ENCODE measurements at regions not wholly inside any gene's neighbourhood (a gene's known extent, or its start where the extent isn't known, plus 50 kb on each side); places are given as distances from the start of the nearest gene placed in this dataset.

- Histone ChIP-seq H3F3A (ENCODE audit: insufficient read depth) (no peaks in the 10 kb centered on the region), H3K79me2 (ENCODE audit: insufficient read depth, low read length) (no peaks in the 10 kb centered on the region), H3K27me3 (ENCODE audit: low read length) (no peaks in the 10 kb centered on the region), H2AFZ (ENCODE audit: low read depth, low read length, severe bottlenecking) (no peak overlapping the region), H3K36me3 (ENCODE audit: low read length) (no peaks in the 10 kb centered on the region), H3K4me3 (ENCODE audit: insufficient read depth, low read length, poor library complexity, severe bottlenecking) (no peak overlapping the region), H4K20me1 (ENCODE audit: low read depth, low read length) (no peaks in the 10 kb centered on the region), H3K9me3 (ENCODE audit: insufficient read depth, low read length) (no peaks in the 10 kb centered on the region), H3K27ac (ENCODE audit: low read depth, low read length) (no peak overlapping the region), H3K9ac (ENCODE audit: low read length) (no peak overlapping the region), H3K4me2 (ENCODE audit: low read depth, low read length, poor library complexity, severe bottlenecking) (no peak overlapping the region), H3K9me2 (replicated peaks; ENCODE audit: insufficient read depth, low read length) (no peaks in the 10 kb centered on the region)
- TF ChIP-seq EZH2phosphoT487 (conservative IDR thresholded peaks at IDR 0.05; ENCODE audit: low read length) (no peak), CTCF (IDR thresholded peaks at IDR 0.05; ENCODE audit: insufficient read depth, low read length, poor library complexity, severe bottlenecking) (peak; percentile 91)
Observed at GRCh38 chr10:84026821-84027257, 112.5 kb upstream of the GHITM start.

DNA sequence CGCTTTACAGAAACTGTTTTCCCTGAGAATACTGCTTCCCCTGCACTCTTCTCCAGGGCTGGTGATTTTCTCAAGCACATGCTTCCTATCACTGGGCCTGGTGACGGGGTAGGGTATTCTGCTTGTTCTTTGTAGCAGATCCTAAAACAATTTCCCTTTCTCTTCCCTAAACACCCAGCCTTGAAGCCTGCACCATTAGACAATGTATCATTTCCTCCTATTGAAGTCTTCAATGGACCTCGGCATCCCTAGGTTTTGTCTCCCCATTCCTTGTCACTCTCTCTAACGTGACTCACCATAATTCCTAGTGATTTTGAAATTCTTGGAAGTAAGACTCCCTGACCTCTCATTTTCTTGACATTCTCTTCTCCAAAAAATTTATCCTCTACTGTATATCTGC is 109.5 kb upstream of the GHITM start:
- H4K20me1 ChIP-seq (ENCODE audit: low read depth, low read length): no peaks in the 10 kb centered on the region
- H3K79me2 ChIP-seq (ENCODE audit: insufficient read depth, low read length): no peaks in the 10 kb centered on the region
- no peaks in the 10 kb centered on the region for H3F3A ChIP-seq (ENCODE audit: insufficient read depth)
- TF ChIP-seq CTCF (IDR thresholded peaks at IDR 0.05; ENCODE audit: insufficient read depth, low read length, poor library complexity, severe bottlenecking) (no peak), EZH2phosphoT487 (conservative IDR thresholded peaks at IDR 0.05; ENCODE audit: low read length) (no peak)
- H3K9me3 ChIP-seq (ENCODE audit: insufficient read depth, low read length): no peaks in the 10 kb centered on the region
- no peaks in the 10 kb centered on the region for H3K9me2 ChIP-seq (replicated peaks; ENCODE audit: insufficient read depth, low read length)
- H3K27ac ChIP-seq (ENCODE audit: low read depth, low read length): no peak overlapping the region
- no peaks in the 10 kb centered on the region for H3K36me3 ChIP-seq (ENCODE audit: low read length)
- no peak overlapping the region for H3K4me2 ChIP-seq (ENCODE audit: low read depth, low read length, poor library complexity, severe bottlenecking)
- H3K27me3 ChIP-seq (ENCODE audit: low read length): no peaks in the 10 kb centered on the region; the same call in 1 of the 2 replicates
- H3K9ac ChIP-seq (ENCODE audit: low read length): no peak overlapping the region
- no peak overlapping the region for H3K4me3 ChIP-seq (ENCODE audit: insufficient read depth, low read length, poor library complexity, severe bottlenecking)
- H2AFZ ChIP-seq (ENCODE audit: low read depth, low read length, severe bottlenecking): no peak overlapping the region

- Histone ChIP-seq H3K4me2 (ENCODE audit: low read depth, low read length, poor library complexity, severe bottlenecking) (no peak overlapping the region), H3K79me2 (ENCODE audit: insufficient read depth, low read length) (no peaks in the 10 kb centered on the region), H3K9ac (ENCODE audit: low read length) (no peak overlapping the region)
Observed at GRCh38 chr10:84038035-84038434, 101.3 kb upstream of the GHITM start.

More at GRCh38 chr10:84038035-84038434, 101.3 kb upstream of the GHITM start:
- Histone ChIP-seq H3K36me3 (ENCODE audit: low read length) (no peaks in the 10 kb centered on the region), H3K4me3 (ENCODE audit: insufficient read depth, low read length, poor library complexity, severe bottlenecking) (no peak overlapping the region), H4K20me1 (ENCODE audit: low read depth, low read length) (no peaks in the 10 kb centered on the region), H3F3A (ENCODE audit: insufficient read depth) (no peaks in the 10 kb centered on the region), H3K9me3 (ENCODE audit: insufficient read depth, low read length) (no peaks in the 10 kb centered on the region), H3K27ac (ENCODE audit: low read depth, low read length) (no peak overlapping the region), H2AFZ (ENCODE audit: low read depth, low read length, severe bottlenecking) (no peak overlapping the region), H3K27me3 (ENCODE audit: low read length) (no peaks in the 10 kb centered on the region; the same call in 1 of the 2 replicates), H3K9me2 (replicated peaks; ENCODE audit: insufficient read depth, low read length) (no peaks in the 10 kb centered on the region)
- TF ChIP-seq EZH2phosphoT487 (conservative IDR thresholded peaks at IDR 0.05; ENCODE audit: low read length): no peak
- no peak for TF ChIP-seq CTCF (IDR thresholded peaks at IDR 0.05; ENCODE audit: insufficient read depth, low read length, poor library complexity, severe bottlenecking)

Measured in SU-DHL-6 (cell line).